ACC112 (cell line): ENCODE measurements at regions not wholly inside any gene's neighbourhood (a gene's known extent, or its start where the extent isn't known, plus 50 kb on each side); places are given as distances from the start of the nearest gene placed in this dataset.
"Not testable (repeated sequence)": the region's sequence is repeated elsewhere in the genome, so short reads cannot be mapped to it uniquely, and the experiment has no call there.

Experiments
- H2AFZ ChIP-seq: fragments of 200-600 bp; sonication (generic); one replicate; pipeline ENCODE4 v1.6.0; 2017; ENCODE audit warnings: antibody characterized with exemption, low read length; ENCODE audit not compliant: unreplicated experiment
- H3K27ac ChIP-seq: fragments of 200-600 bp; sonication (generic); 2 replicates; pipeline ENCODE4 v1.5.1; 2014; ENCODE audit warnings: low read depth, mild to moderate bottlenecking, antibody characterized with exemption, low read length, moderate library complexity
- H3K27me3 ChIP-seq: fragments of 200-600 bp; sonication (generic); 2 replicates; pipeline ENCODE4 v1.6.1; 2014; ENCODE audit warnings: mild to moderate bottlenecking, antibody characterized with exemption, low read length, moderate library complexity, mixed read lengths; ENCODE audit not compliant: insufficient read depth
- H3K36me3 ChIP-seq: fragments of 200-600 bp; sonication (generic); 2 replicates; pipeline ENCODE4 v1.6.1; 2016; ENCODE audit warnings: mild to moderate bottlenecking, antibody characterized with exemption, low read length, moderate library complexity, mixed read lengths; ENCODE audit not compliant: insufficient read depth
- H3K4me1 ChIP-seq: fragments of 200-600 bp; sonication (generic); one replicate; pipeline ENCODE4 v1.6.1; 2016; ENCODE audit warnings: low read length, mixed read lengths; ENCODE audit not compliant: insufficient read depth, unreplicated experiment, control insufficient read depth
- H3K4me3 ChIP-seq: fragments of 200-600 bp; sonication (generic); 2 replicates; pipeline ENCODE4 v1.5.1; 2014; ENCODE audit warnings: mild to moderate bottlenecking, low read depth, low read length
- H3K79me2 ChIP-seq: fragments of 200-600 bp; sonication (generic); one replicate; pipeline ENCODE4 v1.6.0; 2016; ENCODE audit warnings: low read length; ENCODE audit not compliant: control insufficient read depth, unreplicated experiment, insufficient read depth

- Histone ChIP-seq H3K27me3 (no peaks in the 10 kb centered on the region), H3K36me3 (no peaks in the 10 kb centered on the region), H3K79me2 (no peaks in the 10 kb centered on the region), H3K4me3 (no peak overlapping the region), H3K27ac (no peak overlapping the region), H2AFZ (no peak overlapping the region), H3K4me1 (no peaks in the 10 kb centered on the region)
Observed at GRCh38 chr9:89946741-89947140, 341.9 kb downstream of the GADD45G start.

- H3K36me3 ChIP-seq, result no peaks in the 10 kb centered on the region
- no peaks in the 10 kb centered on the region for H3K79me2 ChIP-seq
- H3K27ac ChIP-seq, result no peak overlapping the region
- no peak overlapping the region for H3K4me3 ChIP-seq
- no peaks in the 10 kb centered on the region for H3K4me1 ChIP-seq
- H2AFZ ChIP-seq, result no peak overlapping the region
- H3K27me3 ChIP-seq, result no peaks in the 10 kb centered on the region
Observed at GRCh38 chr9:89949111-89949510, 344.3 kb downstream of the GADD45G start.

DNA sequence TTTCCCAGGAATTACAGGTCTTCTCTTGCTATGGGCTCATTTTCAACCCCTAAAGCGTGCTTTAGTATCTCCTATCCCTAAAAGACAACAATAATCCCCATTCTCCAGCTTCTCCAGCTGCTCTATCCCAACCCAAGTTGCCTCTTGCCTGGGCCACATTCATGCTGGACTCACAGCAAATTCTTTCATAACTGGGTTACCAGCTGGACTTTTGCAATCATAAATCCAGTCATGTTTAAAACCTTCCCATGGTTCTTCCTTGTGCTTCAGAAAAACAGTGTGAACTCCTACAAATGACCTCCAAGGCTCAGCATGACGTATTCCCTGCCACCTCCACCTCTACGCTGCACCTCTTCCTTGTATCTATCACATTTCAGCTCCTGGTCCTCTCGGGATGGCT lies 346.9 kb downstream of the GADD45G start:
- no peaks in the 10 kb centered on the region for H3K4me1 ChIP-seq
- no peaks in the 10 kb centered on the region for H3K79me2 ChIP-seq
- no peaks in the 10 kb centered on the region for H3K36me3 ChIP-seq
- H3K27me3 ChIP-seq, result no peaks in the 10 kb centered on the region
- H2AFZ ChIP-seq, result no peak overlapping the region
- no peak overlapping the region for H3K27ac ChIP-seq
- no peak overlapping the region for H3K4me3 ChIP-seq

- Histone ChIP-seq H2AFZ (no peak overlapping the region), H3K27me3 (no peaks in the 10 kb centered on the region), H3K4me1 (no peaks in the 10 kb centered on the region), H3K79me2 (no peaks in the 10 kb centered on the region), H3K4me3 (no peak overlapping the region), H3K27ac (no peak overlapping the region), H3K36me3 (no peaks in the 10 kb centered on the region)
Observed at GRCh38 chr9:89952401-89952800, 347.6 kb downstream of the GADD45G start.

- H3K36me3 ChIP-seq, H3K4me1 ChIP-seq, H3K27me3 ChIP-seq, H3K27ac ChIP-seq, H2AFZ ChIP-seq, H3K79me2 ChIP-seq, H3K4me3 ChIP-seq: not testable (repeated sequence)
Observed at GRCh38 chr9:89953263-89953662, 348.5 kb downstream of the GADD45G start.

DNA sequence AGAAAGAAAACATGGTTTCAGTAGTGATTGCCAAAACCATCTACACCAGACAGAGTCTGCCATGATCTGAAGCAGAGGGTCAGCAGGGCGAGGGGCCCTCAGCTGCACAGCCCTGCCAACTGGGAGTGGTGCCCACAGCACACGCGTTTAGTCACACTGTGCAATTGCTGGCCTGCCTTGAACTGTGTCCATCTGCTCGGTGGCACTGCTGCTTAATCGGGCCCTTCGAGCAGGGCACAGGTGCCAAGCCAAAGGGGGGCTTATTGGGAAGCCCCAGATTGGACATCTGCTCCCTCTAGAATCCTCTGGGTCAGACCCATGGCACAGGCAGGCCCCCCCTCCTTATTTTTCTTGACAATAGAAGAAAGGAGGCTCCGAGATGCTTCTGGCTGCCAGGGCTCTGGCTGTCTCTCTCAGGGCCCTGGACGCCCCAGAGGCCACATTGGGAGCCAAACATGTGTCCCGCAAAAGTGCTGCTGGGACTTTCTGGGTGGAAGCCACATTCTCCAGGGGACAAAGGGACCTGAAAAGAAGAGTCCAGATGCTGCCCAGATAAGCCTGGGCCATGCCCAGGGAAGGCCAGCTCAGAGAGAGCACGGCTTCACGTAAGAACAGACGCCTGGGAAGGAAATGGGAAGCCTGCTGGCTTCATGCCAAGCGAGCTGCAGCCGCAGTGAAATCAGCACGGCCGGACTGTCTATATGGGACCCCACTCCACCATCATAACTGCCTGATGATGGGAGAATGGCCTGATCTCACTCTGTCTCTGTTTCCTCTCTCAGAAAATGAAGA lies 349.2 kb downstream of the GADD45G start:
- Histone ChIP-seq H3K27me3 (no peaks in the 10 kb centered on the region), H2AFZ (no peak overlapping the region), H3K36me3 (no peaks in the 10 kb centered on the region), H3K79me2 (no peaks in the 10 kb centered on the region), H3K27ac (no peak overlapping the region), H3K4me3 (no peak overlapping the region), H3K4me1 (no peaks in the 10 kb centered on the region)

DNA sequence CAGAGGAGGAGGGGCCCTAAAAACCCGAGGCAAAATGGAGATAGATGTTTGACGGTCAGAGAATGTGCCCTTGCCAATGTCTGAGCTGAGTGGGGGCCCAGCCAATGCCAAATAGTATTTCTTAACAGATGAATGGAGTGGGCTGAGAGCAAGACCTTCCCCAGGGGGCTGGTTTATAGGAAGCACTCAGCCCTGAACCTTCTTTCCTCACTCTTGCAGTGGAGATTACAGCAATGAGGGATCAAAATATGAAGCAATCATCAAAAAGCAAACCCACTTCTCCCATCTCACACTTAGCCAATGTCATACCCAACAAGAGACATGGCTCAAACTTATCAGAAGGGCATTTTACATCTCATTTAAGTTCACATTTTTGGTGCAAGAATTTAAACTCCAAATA lies 350.3 kb downstream of the GADD45G start:
- Histone ChIP-seq H3K27ac (no peak overlapping the region), H3K36me3 (no peaks in the 10 kb centered on the region), H3K4me1 (no peaks in the 10 kb centered on the region), H2AFZ (no peak overlapping the region), H3K4me3 (no peak overlapping the region), H3K79me2 (no peaks in the 10 kb centered on the region), H3K27me3 (no peaks in the 10 kb centered on the region)

DNA sequence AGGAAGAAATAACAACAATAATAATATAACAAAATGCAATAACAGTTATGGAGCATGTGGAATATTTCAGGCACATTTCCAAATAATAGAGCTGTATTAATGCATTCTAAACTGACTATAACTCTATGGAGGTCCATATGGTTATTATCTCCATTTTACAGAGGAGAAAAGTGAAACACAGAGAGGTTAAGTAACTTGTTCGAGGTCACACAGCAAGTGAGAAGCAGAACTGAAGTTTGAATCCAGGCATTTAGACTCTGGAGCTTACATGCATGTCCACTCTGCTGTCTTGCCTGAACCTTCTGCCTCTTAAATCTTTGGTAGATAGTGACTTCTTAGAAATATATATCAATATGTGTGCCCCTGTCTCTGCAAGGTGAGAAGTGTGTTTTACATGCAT lies 350.8 kb downstream of the GADD45G start:
- H3K27ac ChIP-seq, result no peak overlapping the region
- no peaks in the 10 kb centered on the region for H3K36me3 ChIP-seq
- no peaks in the 10 kb centered on the region for H3K79me2 ChIP-seq
- no peak overlapping the region for H3K4me3 ChIP-seq
- H3K27me3 ChIP-seq, result no peaks in the 10 kb centered on the region
- no peak overlapping the region for H2AFZ ChIP-seq
- no peaks in the 10 kb centered on the region for H3K4me1 ChIP-seq

DNA sequence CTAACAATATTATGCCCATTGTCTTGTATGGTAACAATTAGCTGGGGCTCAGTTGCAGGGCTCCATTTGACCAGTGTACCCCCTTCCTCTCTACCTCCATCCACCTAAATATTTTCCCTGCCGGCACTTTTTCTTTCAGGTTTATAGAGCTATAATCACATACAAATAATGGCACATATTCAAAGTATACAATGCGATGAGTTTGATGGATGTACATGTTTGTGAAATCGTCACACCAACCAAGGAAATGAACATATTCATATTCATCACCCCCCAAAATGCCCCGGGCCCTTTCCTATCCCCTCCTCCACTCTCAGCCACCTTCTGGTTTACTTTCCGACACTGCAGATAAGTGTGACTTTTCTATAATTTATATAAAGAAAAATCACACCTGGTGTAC lies 351.5 kb downstream of the GADD45G start:
- Histone ChIP-seq H3K4me3 (no peak overlapping the region), H3K27me3 (no peaks in the 10 kb centered on the region), H3K27ac (no peak overlapping the region), H3K36me3 (no peaks in the 10 kb centered on the region), H3K79me2 (no peaks in the 10 kb centered on the region), H2AFZ (no peak overlapping the region), H3K4me1 (no peaks in the 10 kb centered on the region)

DNA sequence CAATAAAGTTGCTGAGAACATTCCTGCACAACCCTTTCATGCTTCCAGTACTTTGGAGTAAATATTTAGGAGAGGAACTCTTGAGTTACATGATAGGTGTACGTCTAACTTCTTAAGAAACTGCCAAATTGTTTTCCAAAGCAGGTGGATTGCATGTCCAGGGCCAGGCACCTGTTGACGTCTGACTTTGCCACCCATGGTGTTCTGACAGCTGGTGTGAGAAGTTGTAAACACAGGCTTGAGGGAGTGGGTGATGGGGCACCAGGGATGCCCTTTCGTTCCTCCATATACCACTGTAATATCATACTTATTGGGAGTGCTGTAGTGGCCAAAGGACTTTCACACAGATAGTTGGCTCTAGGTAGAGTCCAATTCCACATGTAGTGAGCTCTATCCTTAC lies 352.1 kb downstream of the GADD45G start:
- Histone ChIP-seq H2AFZ (no peak overlapping the region), H3K27ac (no peak overlapping the region), H3K36me3 (no peaks in the 10 kb centered on the region), H3K79me2 (no peaks in the 10 kb centered on the region), H3K27me3 (no peaks in the 10 kb centered on the region), H3K4me3 (no peak overlapping the region), H3K4me1 (no peaks in the 10 kb centered on the region)

DNA sequence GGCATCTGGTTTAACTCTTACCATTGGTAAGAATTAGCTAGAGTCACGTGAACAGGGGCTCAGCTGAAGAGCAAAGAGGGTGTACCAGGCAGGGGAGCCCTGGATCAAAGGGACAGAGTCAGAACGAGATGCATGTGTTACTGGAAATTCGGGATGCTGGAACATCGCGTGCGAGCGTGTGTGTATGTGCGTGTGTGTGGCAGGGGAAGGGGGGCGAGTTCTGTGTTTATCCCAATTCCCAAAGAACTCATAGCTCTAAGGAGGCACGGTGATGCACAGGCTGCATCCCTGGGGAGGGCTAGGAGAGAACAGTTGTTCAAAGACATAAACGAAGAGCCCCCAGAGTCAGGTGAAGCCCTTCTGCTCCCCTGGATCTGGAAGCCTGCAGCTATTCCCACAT lies 353.3 kb downstream of the GADD45G start:
- Histone ChIP-seq H2AFZ (no peak overlapping the region), H3K36me3 (no peaks in the 10 kb centered on the region)

More for the DNA sequence above, 353.3 kb downstream of the GADD45G start:
- Histone ChIP-seq H3K4me1 (no peaks in the 10 kb centered on the region), H3K27ac (no peak overlapping the region), H3K4me3 (no peak overlapping the region), H3K79me2 (no peaks in the 10 kb centered on the region), H3K27me3 (no peaks in the 10 kb centered on the region)
